HEK293T (cell line): ENCODE measurements at regions not wholly inside any gene's neighbourhood (a gene's known extent, or its start where the extent isn't known, plus 50 kb on each side); places are given as distances from the start of the nearest gene placed in this dataset.
"Not testable (repeated sequence)": the region's sequence is repeated elsewhere in the genome, so short reads cannot be mapped to it uniquely, and the experiment has no call there.

Experiments
- FOXK2 ChIP-seq: fragments of 450-650 bp; IDR thresholded peaks from 2 replicates; pipeline ENCODE4 v1.6.1; 2016; ENCODE audit warnings: mild to moderate bottlenecking
- FOXM1 ChIP-seq: fragments of 450-650 bp; IDR thresholded peaks from 2 replicates; pipeline ENCODE4 v1.6.1; 2017; ENCODE audit warnings: mild to moderate bottlenecking, borderline replicate concordance
- L3MBTL2 ChIP-seq: fragments of 450-650 bp; conservative IDR thresholded peaks from 2 replicates; pipeline ENCODE4 v1.6.1; 2016; ENCODE audit warnings: mild to moderate bottlenecking
- SP1 ChIP-seq: fragments of 450-650 bp; IDR thresholded peaks from 2 replicates; pipeline ENCODE4 v1.6.1; 2017
- SUZ12 ChIP-seq: fragments of 450-650 bp; IDR thresholded peaks from 2 replicates; pipeline ENCODE4 v1.6.1; 2016; ENCODE audit warnings: mild to moderate bottlenecking

GRCh38 chr15:26114128-26114527 lies 251.0 kb upstream of the ATP10A start:
- not testable (repeated sequence) for TF ChIP-seq SP1, SUZ12, L3MBTL2, FOXK2, FOXM1
